ENCODE measurements at regions not wholly inside any gene's neighbourhood (a gene's known extent, or its start where the extent isn't known, plus 50 kb on each side); places are given as distances from the start of the nearest gene placed in this dataset.

DNA sequence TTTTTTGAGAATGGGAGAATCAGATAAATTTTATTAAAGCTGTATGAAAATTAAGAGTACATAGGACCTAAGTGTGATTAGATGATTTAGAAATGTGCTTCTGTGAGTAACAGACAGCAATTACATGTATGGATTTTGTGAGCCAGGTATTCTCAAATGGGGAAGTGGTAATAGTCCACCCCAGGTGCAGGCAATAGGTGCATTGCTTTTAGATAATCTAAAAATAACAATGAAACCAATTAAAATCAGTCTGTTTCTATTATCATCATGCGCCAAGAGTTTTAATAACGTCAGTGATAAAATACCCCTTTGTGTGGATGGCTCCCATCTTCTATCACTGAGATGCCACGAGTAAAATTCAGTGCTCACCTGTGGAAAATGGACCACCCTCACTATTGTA, 265.3 kb downstream of the RNF144A start:
- TF ChIP-seq, protein P1, sequence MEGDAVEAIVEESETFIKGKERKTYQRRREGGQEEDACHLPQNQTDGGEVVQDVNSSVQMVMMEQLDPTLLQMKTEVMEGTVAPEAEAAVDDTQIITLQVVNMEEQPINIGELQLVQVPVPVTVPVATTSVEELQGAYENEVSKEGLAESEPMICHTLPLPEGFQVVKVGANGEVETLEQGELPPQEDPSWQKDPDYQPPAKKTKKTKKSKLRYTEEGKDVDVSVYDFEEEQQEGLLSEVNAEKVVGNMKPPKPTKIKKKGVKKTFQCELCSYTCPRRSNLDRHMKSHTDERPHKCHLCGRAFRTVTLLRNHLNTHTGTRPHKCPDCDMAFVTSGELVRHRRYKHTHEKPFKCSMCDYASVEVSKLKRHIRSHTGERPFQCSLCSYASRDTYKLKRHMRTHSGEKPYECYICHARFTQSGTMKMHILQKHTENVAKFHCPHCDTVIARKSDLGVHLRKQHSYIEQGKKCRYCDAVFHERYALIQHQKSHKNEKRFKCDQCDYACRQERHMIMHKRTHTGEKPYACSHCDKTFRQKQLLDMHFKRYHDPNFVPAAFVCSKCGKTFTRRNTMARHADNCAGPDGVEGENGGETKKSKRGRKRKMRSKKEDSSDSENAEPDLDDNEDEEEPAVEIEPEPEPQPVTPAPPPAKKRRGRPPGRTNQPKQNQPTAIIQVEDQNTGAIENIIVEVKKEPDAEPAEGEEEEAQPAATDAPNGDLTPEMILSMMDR (IDR thresholded peaks at IDR 0.05), result no peak
- TF ChIP-seq EP300 (IDR thresholded peaks at IDR 0.05) (no peak), POLR2AphosphoS5 (IDR thresholded peaks at IDR 0.05) (no peak), POLR2A (IDR thresholded peaks at IDR 0.05; ENCODE audit: low read depth) (no peak)

Measured in esophagus muscularis mucosa (tissue), 4 donors.